GM12878 (cell line): ENCODE measurements at regions not wholly inside any gene's neighbourhood (a gene's known extent, or its start where the extent isn't known, plus 50 kb on each side); places are given as distances from the start of the nearest gene placed in this dataset.
A peak's percentile ranks its signal among the peaks of the same experiment; 100 is the strongest.

Source experiments
- ATAC-seq: fragments of 200-7000 bp; cut with Tn5 transposase; 3 replicates; pipeline ENCODE4 v1.9.1; 2020; ENCODE audit warnings: mild to moderate bottlenecking, moderate library complexity
- BruUV-seq: library from RNA; stranded (reverse); fragments of 400-500 nt; replicated peaks from 2 replicates; lab custom pipeline; 2021; lab: Mats Ljungman, UMichigan
- CTCF ChIA-PET: fragments of 300-600 bp; sonication (Branson Sonifier 250); formaldehyde crosslinking; extraction: SDS; loops from one replicate; lab custom pipeline; 2021; ENCODE audit warnings: inconsistent platforms; lab: Yijun Ruan, JAX
- POLR2A ChIA-PET: fragments of 350-600 bp; formaldehyde crosslinking; extraction: SDS; loops from one replicate; lab custom pipeline; 2021; ENCODE audit warnings: inconsistent platforms; lab: Charles Lee
- RAD21 ChIA-PET: fragments of 300-600 bp; sonication (Branson Sonifier 250); formaldehyde crosslinking; loops from one replicate; lab custom pipeline; 2023; ENCODE audit warnings: antibody characterized with exemption; ENCODE audit not compliant: unreplicated experiment; lab: Charles Lee
- SMC1A ChIA-PET: fragments of 300-600 bp; sonication (Branson Sonifier 250); formaldehyde crosslinking; loops from one replicate; lab custom pipeline; 2023; ENCODE audit not compliant: unreplicated experiment, uncharacterized antibody; lab: Charles Lee
- DNase-seq: peaks from one replicate; pipeline ENCODE4 v3.0.0-alpha.2; 2011; ENCODE audit warnings: low read depth, low spot score
- FAIRE-seq: peaks from 3 replicates; lab custom pipeline; 2011; peaks lifted over from hg19 to GRCh38; lab: Jason Lieb, UNC
- H2AFZ ChIP-seq: 2 replicates; pipeline ENCODE4 v1.6.0; 2011; ENCODE audit warnings: low read depth, low read length, control low read depth; ENCODE audit not compliant: control insufficient read depth
- H3K27ac ChIP-seq: 2 replicates; pipeline ENCODE4 v1.5.1; 2011; ENCODE audit warnings: control low read depth; ENCODE audit not compliant: control insufficient read depth, insufficient read depth
- H3K27me3 ChIP-seq, 2 experiments: replicated peaks in 1 of 2; 2 replicates each; pipeline versions ENCODE4 v1.6.0 to v1.6.1; 2011; ENCODE audit warnings: low read length in 1 of 2; ENCODE audit not compliant: control insufficient read depth in 2 of 2, insufficient read depth in 2 of 2
- H3K36me3 ChIP-seq, 2 experiments: 2 replicates each; pipeline ENCODE4 v1.5.1; 2011; ENCODE audit warnings: low read length in 1 of 2; ENCODE audit not compliant: control insufficient read depth in 2 of 2, insufficient read depth in 2 of 2
- H3K4me1 ChIP-seq: 2 replicates; pipeline ENCODE4 v1.6.1; 2011; ENCODE audit warnings: mild to moderate bottlenecking, low read length, moderate library complexity, mixed read lengths; ENCODE audit not compliant: control insufficient read depth, insufficient read depth
- H3K4me2 ChIP-seq: 2 replicates; pipeline ENCODE4 v1.6.0; 2011; ENCODE audit warnings: control low read depth; ENCODE audit not compliant: control insufficient read depth, insufficient read depth
- H3K4me3 ChIP-seq: fragments of 200-600 bp; sonication (generic); 2 replicates; pipeline ENCODE4 v1.5.1; 2016
- H3K79me2 ChIP-seq: 2 replicates; pipeline ENCODE4 v1.6.0; 2011; ENCODE audit warnings: low read length; ENCODE audit not compliant: control insufficient read depth, insufficient read depth
- H3K9ac ChIP-seq: 2 replicates; pipeline ENCODE4 v1.8.0; 2011; ENCODE audit warnings: low read length, control low read depth, mixed read lengths; ENCODE audit not compliant: control insufficient read depth, insufficient read depth
- H3K9me3 ChIP-seq: replicated peaks from 3 replicates; pipeline ENCODE4 v1.5.1; 2011; ENCODE audit warnings: mild to moderate bottlenecking, low read length; ENCODE audit not compliant: control insufficient read depth, insufficient read depth
- H4K20me1 ChIP-seq: 2 replicates; pipeline ENCODE4 v1.6.0; 2011; ENCODE audit not compliant: control insufficient read depth, insufficient read depth
- BCLAF1 ChIP-seq: fragments of 450-650 bp; IDR thresholded peaks from 2 replicates; pipeline ENCODE4 v1.6.1; 2017; ENCODE audit warnings: antibody characterized with exemption, mild to moderate bottlenecking, moderate library complexity
- BHLHE40 ChIP-seq, 2 experiments: fragments of 450-650 bp in 1 of 2; IDR thresholded peaks; 2 replicates each; pipeline ENCODE4 v1.6.1; 2011 to 2017; ENCODE audit warnings: low read depth in 2 of 2, borderline replicate concordance in 1 of 2, improper control_type of control experiment in 1 of 2, low read length in 1 of 2, mild to moderate bottlenecking in 1 of 2
- CHD2 ChIP-seq: IDR thresholded peaks from 2 replicates; pipeline ENCODE4 v1.6.1; 2011; ENCODE audit warnings: low read depth, low read length, improper control_type of control experiment, borderline replicate concordance
- DPF2 ChIP-seq: fragments of 450-650 bp; IDR thresholded peaks from 2 replicates; pipeline ENCODE4 v1.6.1; 2017; ENCODE audit warnings: mild to moderate bottlenecking
- E2F4 ChIP-seq: IDR thresholded peaks from 2 replicates; pipeline ENCODE4 v1.6.1; 2012; ENCODE audit warnings: low read depth, low read length, improper control_type of control experiment
- ETV6 ChIP-seq, 2 experiments: fragments of 450-650 bp in 1 of 2; IDR thresholded peaks in 1 of 2; conservative IDR thresholded peaks in 1 of 2; 2 replicates each; pipeline ENCODE4 v1.6.1; 2014; ENCODE audit warnings: antibody characterized with exemption in 1 of 2, borderline replicate concordance in 1 of 2, low read depth in 1 of 2, mild to moderate bottlenecking in 1 of 2, moderate library complexity in 1 of 2
- EZH2 ChIP-seq: IDR thresholded peaks from 2 replicates; pipeline ENCODE4 v1.6.1; 2012; ENCODE audit warnings: low read depth, mild to moderate bottlenecking, control low read depth, inconsistent platforms, low read length, borderline replicate concordance; ENCODE audit not compliant: control insufficient read depth
- HCFC1 ChIP-seq: fragments of 150-350 bp; IDR thresholded peaks from 2 replicates; pipeline ENCODE4 v1.6.1; 2014; ENCODE audit warnings: low read length
- HDAC2 ChIP-seq: fragments of 200-600 bp; sonication (generic); IDR thresholded peaks from 2 replicates; pipeline ENCODE4 v1.6.1; 2017
- JUNB ChIP-seq: IDR thresholded peaks from 2 replicates; pipeline ENCODE4 v1.6.1; 2016; ENCODE audit warnings: antibody characterized with exemption, mild to moderate bottlenecking
- NR2C1 ChIP-seq: fragments of 450-650 bp; IDR thresholded peaks from 2 replicates; pipeline ENCODE4 v1.6.1; 2017; ENCODE audit warnings: antibody characterized with exemption, mild to moderate bottlenecking, moderate library complexity
- RBBP5 ChIP-seq: fragments of 200-600 bp; sonication (generic); conservative IDR thresholded peaks from 2 replicates; pipeline ENCODE4 v1.6.1; 2016
- RELB ChIP-seq: fragments of 450-650 bp; IDR thresholded peaks from 2 replicates; pipeline ENCODE4 v1.6.1; 2017; ENCODE audit warnings: low read depth, mild to moderate bottlenecking, moderate library complexity
- RUNX3 ChIP-seq: IDR thresholded peaks from 2 replicates; pipeline ENCODE4 v1.6.1; 2012; ENCODE audit warnings: low read length, inconsistent platforms
- SMAD5 ChIP-seq: IDR thresholded peaks from 2 replicates; pipeline ENCODE4 v1.6.1; 2016; ENCODE audit warnings: antibody characterized with exemption, low read depth
- SP1 ChIP-seq: IDR thresholded peaks from one replicate; pipeline ENCODE4 v1.6.1; 2011; ENCODE audit warnings: low read depth, low read length
- SPI1 ChIP-seq: IDR thresholded peaks from 2 replicates; pipeline ENCODE4 v1.6.1; 2011; ENCODE audit warnings: low read depth, mild to moderate bottlenecking, low read length, moderate library complexity, borderline replicate concordance; ENCODE audit not compliant: insufficient read depth
- ZNF622 ChIP-seq: fragments of 450-650 bp; IDR thresholded peaks from 2 replicates; pipeline ENCODE4 v1.6.1; 2017; ENCODE audit warnings: mild to moderate bottlenecking, inconsistent platforms
- WGBS: methylation state at CpG from one replicate; pipeline ENCODE4 v1.1.6; 2016; ENCODE audit warnings: low lambda C conversion rate; ENCODE audit not compliant: insufficient replicate concordance, insufficient coverage; ENCODE audit errors: missing lambda C conversion rate; 5-methylcytosine and 5-hydroxymethylcytosine counted together
- in situ Hi-C: fragments of 300-500 bp; cut with MboI; formaldehyde crosslinking; loops from 9 replicates; pipeline ENCODE4 v1.14.3; 2018; ENCODE audit warnings: mixed read lengths
- intact Hi-C: fragments of 100-400 bp; cut with micrococcal nuclease; formaldehyde crosslinking; loops from one replicate; pipeline ENCODE4 v1.14.2; 2022; ENCODE audit not compliant: unreplicated experiment

GRCh38 chr5:56388229-56388985 is 155.3 kb upstream of the ANKRD55 start:
- ChIA-PET RAD21 (no interaction called here), CTCF (interaction anchor here (1.0 kb wide), 1 partner anchor 24 kb away, joined by 3 read pairs; no protein-coding TSS in a partner anchor), POLR2A (interaction anchor here (0.6 kb wide), 1 partner anchor 615 kb away, joined by 4 read pairs; no protein-coding TSS in a partner anchor), SMC1A (interaction anchor here (0.8 to 1.3 kb wide), 2 partner anchors 11 to 15 kb away, joined by 3 to 5 read pairs; no protein-coding TSS in a partner anchor)
- H3K9me3 ChIP-seq: no peaks in the 10 kb centered on the region
- in situ Hi-C loops: no loop called here
- no peak for DNase-seq
- H3K27me3 ChIP-seq: 0 out of 4 replicates have a peak, but pooled peaks cover 0 to 2% of the 10 kb centered on the region in 2 experiments
- no peak overlapping the region for H3K4me2 ChIP-seq
- TF ChIP-seq BHLHE40 (IDR thresholded peaks at IDR 0.05; ENCODE audit: borderline replicate concordance in 1 of 2, low read depth in 2 of 2, low read length in 1 of 2) (no peak), DPF2 (no peak), NR2C1 (no peak), SMAD5 (no peak), ETV6 (conservative IDR thresholded peaks at IDR 0.05 in 1 of 2, IDR thresholded peaks at IDR 0.05 in 1 of 2; ENCODE audit: borderline replicate concordance in 1 of 2, low read depth in 1 of 2) (no peak), ZNF622 (no peak), RUNX3 (no peak), CHD2 (no peak), HCFC1 (no peak), RELB (no peak), E2F4 (no peak), HDAC2 (no peak), BCLAF1 (no peak), SP1 (no peak), SPI1 (no peak), JUNB (no peak), RBBP5 (no peak), EZH2 (no peak)
- H3K4me3 ChIP-seq: no peak overlapping the region
- no peaks in the 10 kb centered on the region for H3K79me2 ChIP-seq
- no peak overlapping the region for H3K9ac ChIP-seq
- H3K27ac ChIP-seq: no peak overlapping the region
- no peaks in the 10 kb centered on the region for H3K36me3 ChIP-seq
- H4K20me1 ChIP-seq: no peaks in the 10 kb centered on the region
- WGBS: 43% methylated on average over 1 of the region's 1 CpG
- no TSS peak for BruUV-seq
- no peak for ATAC-seq
- H2AFZ ChIP-seq: no peak overlapping the region
- intact Hi-C loops: no loop called here
- peak; percentile 23 for FAIRE-seq
- H3K4me1 ChIP-seq: no peaks in the 10 kb centered on the region
